Calu3 (cell line): ENCODE measurements at regions not wholly inside any gene's neighbourhood (a gene's known extent, or its start where the extent isn't known, plus 50 kb on each side); places are given as distances from the start of the nearest gene placed in this dataset.
"Not testable (repeated sequence)": the region's sequence is repeated elsewhere in the genome, so short reads cannot be mapped to it uniquely, and the experiment has no call there.

Experiments used
- BruUV-seq: library from RNA; stranded (reverse); fragments of 400-500 nt; replicated peaks from 2 replicates; lab custom pipeline; 2021; lab: Mats Ljungman, UMichigan
- CTCF ChIA-PET: fragments of 300-600 bp; sonication (Branson Sonifier 250); formaldehyde crosslinking; loops from one replicate; lab custom pipeline; 2022; ENCODE audit warnings: antibody characterized with exemption; lab: Charles Lee
- DNase-seq: peaks from one replicate; pipeline ENCODE4 v3.0.0; 2022
- H3K27ac Mint-ChIP-seq: one replicate; pipeline ENCODE4 v1.8.0; 2022; ENCODE audit warnings: mixed read lengths; ENCODE audit not compliant: unreplicated experiment
- H3K27me3 Mint-ChIP-seq: one replicate; pipeline ENCODE4 v1.8.0; 2022; ENCODE audit warnings: mixed read lengths; ENCODE audit not compliant: unreplicated experiment
- H3K36me3 Mint-ChIP-seq: one replicate; pipeline ENCODE4 v1.8.0; 2022; ENCODE audit warnings: mild to moderate bottlenecking, moderate library complexity, mixed read lengths; ENCODE audit not compliant: insufficient read depth, unreplicated experiment
- H3K4me1 Mint-ChIP-seq: one replicate; pipeline ENCODE4 v1.8.0; 2022; ENCODE audit warnings: mild to moderate bottlenecking, low read depth, mixed read lengths; ENCODE audit not compliant: unreplicated experiment
- H3K4me3 Mint-ChIP-seq: one replicate; pipeline ENCODE4 v1.8.0; 2022; ENCODE audit warnings: mild to moderate bottlenecking, low read depth, moderate library complexity, mixed read lengths; ENCODE audit not compliant: unreplicated experiment
- H3K9me3 Mint-ChIP-seq: one replicate; pipeline ENCODE4 v1.8.0; 2022; ENCODE audit warnings: low read depth, mixed read lengths; ENCODE audit not compliant: unreplicated experiment
- intact Hi-C: fragments of 100-400 bp; cut with micrococcal nuclease; formaldehyde crosslinking; loops from one replicate; pipeline ENCODE4 v1.10.0; 2022; ENCODE audit not compliant: unreplicated experiment
- TF ChIP-seq, protein P1 (sequence below): fragments of 200-600 bp; IDR thresholded peaks from one replicate; pipeline ENCODE4 v1.8.0; 2022; ENCODE audit warnings: antibody characterized with exemption; ENCODE audit not compliant: unreplicated experiment

- Mint-ChIP-seq H3K27ac (no peak overlapping the region), H3K36me3 (no peaks in the 10 kb centered on the region), H3K4me1 (no peaks in the 10 kb centered on the region), H3K4me3 (no peak overlapping the region), H3K27me3 (no peaks in the 10 kb centered on the region), H3K9me3 (peaks cover 17% of the 10 kb centered on the region)
- intact Hi-C loops, result no loop called here
- no peak for DNase-seq
- no TSS peak for BruUV-seq
- TF ChIP-seq, protein P1, sequence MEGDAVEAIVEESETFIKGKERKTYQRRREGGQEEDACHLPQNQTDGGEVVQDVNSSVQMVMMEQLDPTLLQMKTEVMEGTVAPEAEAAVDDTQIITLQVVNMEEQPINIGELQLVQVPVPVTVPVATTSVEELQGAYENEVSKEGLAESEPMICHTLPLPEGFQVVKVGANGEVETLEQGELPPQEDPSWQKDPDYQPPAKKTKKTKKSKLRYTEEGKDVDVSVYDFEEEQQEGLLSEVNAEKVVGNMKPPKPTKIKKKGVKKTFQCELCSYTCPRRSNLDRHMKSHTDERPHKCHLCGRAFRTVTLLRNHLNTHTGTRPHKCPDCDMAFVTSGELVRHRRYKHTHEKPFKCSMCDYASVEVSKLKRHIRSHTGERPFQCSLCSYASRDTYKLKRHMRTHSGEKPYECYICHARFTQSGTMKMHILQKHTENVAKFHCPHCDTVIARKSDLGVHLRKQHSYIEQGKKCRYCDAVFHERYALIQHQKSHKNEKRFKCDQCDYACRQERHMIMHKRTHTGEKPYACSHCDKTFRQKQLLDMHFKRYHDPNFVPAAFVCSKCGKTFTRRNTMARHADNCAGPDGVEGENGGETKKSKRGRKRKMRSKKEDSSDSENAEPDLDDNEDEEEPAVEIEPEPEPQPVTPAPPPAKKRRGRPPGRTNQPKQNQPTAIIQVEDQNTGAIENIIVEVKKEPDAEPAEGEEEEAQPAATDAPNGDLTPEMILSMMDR, result no peak
- CTCF ChIA-PET, result no interaction called here
Observed at GRCh38 chr18:41052625-41053024, 902.4 kb upstream of the PIK3C3 start.

GRCh38 chr18:41046250-41046649 is 908.8 kb upstream of the PIK3C3 start:
- BruUV-seq, H3K27me3 Mint-ChIP-seq, H3K27ac Mint-ChIP-seq: not testable (repeated sequence)

GRCh38 chr18:41043876-41044275 is 911.2 kb upstream of the PIK3C3 start:
- H3K27ac Mint-ChIP-seq, result no peak overlapping the region
- intact Hi-C loops, result no loop called here
- H3K4me1 Mint-ChIP-seq, result no peaks in the 10 kb centered on the region
- H3K27me3 Mint-ChIP-seq, result no peaks in the 10 kb centered on the region
- TF ChIP-seq, protein P1, result no peak
- BruUV-seq, result no TSS peak
- H3K4me3 Mint-ChIP-seq, result no peak overlapping the region
- H3K36me3 Mint-ChIP-seq, result no peaks in the 10 kb centered on the region
- CTCF ChIA-PET, result no interaction called here
- DNase-seq, result no peak
- H3K9me3 Mint-ChIP-seq, result peaks cover 6% of the 10 kb centered on the region

More at GRCh38 chr18:41046250-41046649, 908.8 kb upstream of the PIK3C3 start:
- H3K4me1 Mint-ChIP-seq, CTCF ChIA-PET, DNase-seq, H3K4me3 Mint-ChIP-seq, H3K36me3 Mint-ChIP-seq, intact Hi-C loops: not testable (repeated sequence)
- H3K9me3 Mint-ChIP-seq, result peaks cover 11% of the 10 kb centered on the region

- TF ChIP-seq, protein P1, result no peak
- no TSS peak for BruUV-seq
- H3K4me3 Mint-ChIP-seq, result no peak overlapping the region
- H3K27me3 Mint-ChIP-seq, result no peaks in the 10 kb centered on the region
- DNase-seq, result no peak
- intact Hi-C loops, result no loop called here
- no peaks in the 10 kb centered on the region for H3K4me1 Mint-ChIP-seq
- peaks cover 6% of the 10 kb centered on the region for H3K9me3 Mint-ChIP-seq
- no peaks in the 10 kb centered on the region for H3K36me3 Mint-ChIP-seq
- no peak overlapping the region for H3K27ac Mint-ChIP-seq
- CTCF ChIA-PET, result no interaction called here
Observed at GRCh38 chr18:41042866-41043265, 912.2 kb upstream of the PIK3C3 start.

- H3K27ac Mint-ChIP-seq, result no peak overlapping the region
- TF ChIP-seq, protein P1, result no peak
- BruUV-seq, result no TSS peak
- CTCF ChIA-PET, result no interaction called here
- H3K36me3 Mint-ChIP-seq, result no peaks in the 10 kb centered on the region
- no peaks in the 10 kb centered on the region for H3K4me1 Mint-ChIP-seq
- no peak overlapping the region for H3K4me3 Mint-ChIP-seq
- H3K27me3 Mint-ChIP-seq, result no peaks in the 10 kb centered on the region
- peaks cover 10% of the 10 kb centered on the region for H3K9me3 Mint-ChIP-seq
- intact Hi-C loops, result no loop called here
- DNase-seq, result no peak
Observed at GRCh38 chr18:41038071-41038470, 917.0 kb upstream of the PIK3C3 start.
